Dendritic cell treated with granulocyte-macrophage colony-stimulating factor and Interleukin-4, amounts not matched to agents 40 ng/mL and 50 ng/mL, for 4 days (primary cell): ENCODE measurements at regions not wholly inside any gene's neighbourhood (a gene's known extent, or its start where the extent isn't known, plus 50 kb on each side); places are given as distances from the start of the nearest gene placed in this dataset.
"Not testable (repeated sequence)": the region's sequence is repeated elsewhere in the genome, so short reads cannot be mapped to it uniquely, and the experiment has no call there.

Source experiments
- H3K27ac Mint-ChIP-seq: one replicate; pipeline ENCODE4 v1.8.0; 2022; ENCODE audit warnings: mild to moderate bottlenecking, mixed read lengths
- H3K27me3 Mint-ChIP-seq: one replicate; pipeline ENCODE4 v1.8.0; 2022; ENCODE audit warnings: mild to moderate bottlenecking, mixed read lengths
- H3K36me3 Mint-ChIP-seq: one replicate; pipeline ENCODE4 v1.8.0; 2022; ENCODE audit warnings: low read depth, mixed read lengths
- H3K4me1 Mint-ChIP-seq: one replicate; pipeline ENCODE4 v1.8.0; 2022; ENCODE audit warnings: low read depth, mixed read lengths
- H3K4me3 Mint-ChIP-seq: one replicate; pipeline ENCODE4 v1.8.0; 2022; ENCODE audit warnings: mild to moderate bottlenecking, moderate library complexity, mixed read lengths
- H3K9me3 Mint-ChIP-seq: one replicate; pipeline ENCODE4 v1.8.0; 2022; ENCODE audit warnings: mixed read lengths
- intact Hi-C: fragments of 100-400 bp; cut with micrococcal nuclease; formaldehyde crosslinking; loops from one replicate; pipeline ENCODE4 v1.15.0; 2022

GRCh38 chr2:82340578-82341053 lies 2036.1 kb upstream of the LRRTM1 start:
- intact Hi-C loops: no loop called here
- H3K4me3 Mint-ChIP-seq: no peak overlapping the region
- no peaks in the 10 kb centered on the region for H3K9me3 Mint-ChIP-seq
- H3K27ac Mint-ChIP-seq: no peak overlapping the region
- no peaks in the 10 kb centered on the region for H3K27me3 Mint-ChIP-seq
- H3K36me3 Mint-ChIP-seq: no peaks in the 10 kb centered on the region
- no peaks in the 10 kb centered on the region for H3K4me1 Mint-ChIP-seq

DNA sequence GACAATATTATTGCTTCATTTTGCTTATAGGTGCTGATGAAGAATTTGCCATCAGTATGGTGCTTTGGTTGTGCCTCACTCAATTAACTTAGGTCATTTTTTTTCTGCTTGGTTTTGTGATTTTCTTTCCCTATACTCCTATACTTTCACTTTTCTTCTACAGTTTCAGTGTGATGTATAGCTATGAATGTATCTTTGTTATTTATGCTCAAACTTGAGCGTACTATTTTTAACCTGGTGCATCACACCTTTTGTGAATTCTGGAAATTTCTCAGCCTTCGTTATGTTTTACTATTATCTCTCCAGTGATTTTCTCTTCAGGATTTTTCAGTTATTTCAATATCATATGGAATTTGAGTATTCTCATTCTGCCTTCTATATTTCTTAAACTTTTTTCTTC lies 2035.3 kb upstream of the LRRTM1 start:
- Mint-ChIP-seq H3K4me3 (no peak overlapping the region), H3K27me3 (no peaks in the 10 kb centered on the region), H3K36me3 (no peaks in the 10 kb centered on the region), H3K27ac (no peak overlapping the region), H3K9me3 (no peaks in the 10 kb centered on the region), H3K4me1 (no peaks in the 10 kb centered on the region)
- intact Hi-C loops: no loop called here

- H3K4me3 Mint-ChIP-seq: no peak overlapping the region
- H3K9me3 Mint-ChIP-seq: no peaks in the 10 kb centered on the region
- no peaks in the 10 kb centered on the region for H3K36me3 Mint-ChIP-seq
- intact Hi-C loops: no loop called here
- H3K4me1 Mint-ChIP-seq: no peaks in the 10 kb centered on the region
- no peaks in the 10 kb centered on the region for H3K27me3 Mint-ChIP-seq
- no peak overlapping the region for H3K27ac Mint-ChIP-seq
Observed at GRCh38 chr2:82333697-82334096, 2029.1 kb upstream of the LRRTM1 start.

DNA sequence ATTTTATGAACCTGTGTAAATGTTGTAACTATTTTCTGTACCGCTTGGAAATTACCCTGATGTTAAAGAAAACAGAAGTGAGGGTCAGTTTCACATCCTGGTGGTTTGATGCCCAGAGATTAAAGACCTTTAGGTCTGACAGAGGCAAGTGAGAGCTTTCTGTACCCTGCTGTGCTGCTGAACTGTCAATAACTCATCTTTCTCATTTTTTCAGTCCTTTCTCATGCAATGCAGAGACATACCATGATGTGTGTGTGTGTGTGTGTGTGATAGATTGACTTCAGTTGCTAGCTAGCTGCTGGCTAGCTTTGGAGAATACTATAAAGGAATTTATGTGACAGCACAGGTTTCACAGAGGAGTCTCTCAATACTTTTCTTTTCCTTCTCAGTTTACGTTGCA lies 2025.6 kb upstream of the LRRTM1 start:
- Mint-ChIP-seq H3K36me3 (no peaks in the 10 kb centered on the region), H3K4me1 (no peaks in the 10 kb centered on the region), H3K27ac (no peak overlapping the region), H3K27me3 (no peaks in the 10 kb centered on the region), H3K4me3 (no peak overlapping the region), H3K9me3 (peaks cover 17% of the 10 kb centered on the region)
- intact Hi-C loops: no loop called here

DNA sequence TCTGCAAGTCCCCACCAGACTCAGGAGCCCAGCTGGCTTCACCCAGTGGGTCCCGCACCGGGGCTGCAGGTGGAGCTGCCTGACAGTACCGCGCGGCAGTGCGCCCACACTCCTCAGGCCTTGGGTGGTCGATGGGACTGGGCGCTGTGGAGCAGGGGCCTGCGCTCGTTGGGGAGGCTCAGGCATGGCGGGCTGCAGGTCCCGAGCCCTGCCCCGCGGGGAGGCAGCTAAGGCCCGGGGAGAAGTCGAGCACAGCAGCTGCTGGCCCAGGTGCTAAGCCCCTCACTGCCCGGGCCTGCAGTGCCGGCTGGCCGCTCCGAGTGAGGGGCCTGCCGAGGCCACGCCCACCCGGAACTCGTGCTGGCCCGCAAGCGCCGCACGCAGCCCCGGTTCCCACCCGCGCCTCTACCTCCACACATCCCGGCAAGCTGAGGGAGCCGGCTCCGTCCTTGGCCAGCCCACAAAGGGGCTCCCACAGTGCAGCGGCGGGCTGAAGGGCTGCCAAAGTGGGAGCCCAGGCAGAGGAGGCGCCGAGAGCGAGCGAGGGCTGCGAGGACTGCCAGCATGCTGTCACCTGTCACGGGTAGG lies 2021.7 kb upstream of the LRRTM1 start:
- H3K4me3 Mint-ChIP-seq, intact Hi-C loops, H3K27ac Mint-ChIP-seq, H3K36me3 Mint-ChIP-seq, H3K4me1 Mint-ChIP-seq, H3K27me3 Mint-ChIP-seq: not testable (repeated sequence)
- peaks cover 26% of the 10 kb centered on the region for H3K9me3 Mint-ChIP-seq

DNA sequence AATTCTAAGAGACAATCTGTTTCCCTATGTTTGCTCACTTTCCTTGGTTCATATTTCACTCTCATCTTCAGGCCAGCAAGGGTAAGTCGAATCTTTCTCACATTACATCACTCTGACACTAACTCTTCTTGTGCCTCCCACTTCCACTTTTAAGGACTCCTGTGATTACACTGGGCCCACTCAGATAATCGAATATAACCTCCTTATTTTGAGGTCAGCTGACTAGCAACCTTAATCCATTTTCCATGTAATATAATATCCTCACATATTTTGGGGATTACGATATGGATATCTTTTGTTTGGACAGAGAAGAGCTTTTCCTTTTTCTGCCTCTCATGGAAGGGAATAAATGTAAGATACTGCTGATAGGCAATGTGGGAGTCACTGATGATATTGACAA lies 2015.7 kb upstream of the LRRTM1 start:
- no peak overlapping the region for H3K4me3 Mint-ChIP-seq
- intact Hi-C loops: no loop called here
- no peaks in the 10 kb centered on the region for H3K4me1 Mint-ChIP-seq
- H3K27ac Mint-ChIP-seq: no peak overlapping the region
- no peaks in the 10 kb centered on the region for H3K36me3 Mint-ChIP-seq
- H3K9me3 Mint-ChIP-seq: peaks cover 11% of the 10 kb centered on the region
- no peaks in the 10 kb centered on the region for H3K27me3 Mint-ChIP-seq

DNA sequence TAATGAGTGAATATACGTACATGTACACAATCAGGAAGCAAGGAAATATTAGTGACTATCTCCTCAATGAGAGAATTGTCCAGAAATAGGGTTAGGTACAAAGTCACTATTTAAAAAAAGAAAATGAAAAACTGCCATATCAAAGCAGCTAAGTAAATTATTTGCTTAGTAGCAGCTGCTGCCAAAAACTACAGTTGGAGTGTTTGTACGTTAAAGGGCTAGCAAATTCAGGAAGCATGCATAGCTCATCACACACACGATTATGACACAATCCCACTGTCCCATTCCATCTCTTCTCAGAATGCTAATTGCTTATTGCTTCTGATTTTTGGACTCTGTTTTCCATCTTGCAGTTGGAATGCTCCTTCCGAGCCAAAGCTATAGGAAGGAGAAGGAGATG lies 2012.5 kb upstream of the LRRTM1 start:
- Mint-ChIP-seq H3K36me3 (no peaks in the 10 kb centered on the region), H3K27me3 (no peaks in the 10 kb centered on the region), H3K9me3 (no peaks in the 10 kb centered on the region), H3K4me3 (no peak overlapping the region), H3K27ac (no peak overlapping the region), H3K4me1 (no peaks in the 10 kb centered on the region)
- intact Hi-C loops: no loop called here

- intact Hi-C loops: no loop called here
- Mint-ChIP-seq H3K27me3 (no peaks in the 10 kb centered on the region), H3K27ac (no peak overlapping the region), H3K4me3 (no peak overlapping the region), H3K9me3 (no peaks in the 10 kb centered on the region), H3K4me1 (no peaks in the 10 kb centered on the region), H3K36me3 (no peaks in the 10 kb centered on the region)
Observed at GRCh38 chr2:82316586-82316985, 2012.0 kb upstream of the LRRTM1 start.

- intact Hi-C loops: no loop called here
- no peak overlapping the region for H3K27ac Mint-ChIP-seq
- H3K4me3 Mint-ChIP-seq: no peak overlapping the region
- H3K27me3 Mint-ChIP-seq: no peaks in the 10 kb centered on the region
- no peaks in the 10 kb centered on the region for H3K36me3 Mint-ChIP-seq
- H3K9me3 Mint-ChIP-seq: no peaks in the 10 kb centered on the region
- H3K4me1 Mint-ChIP-seq: no peaks in the 10 kb centered on the region
Observed at GRCh38 chr2:82314836-82315472, 2010.4 kb upstream of the LRRTM1 start.

- H3K27ac Mint-ChIP-seq: no peak overlapping the region
- no peaks in the 10 kb centered on the region for H3K4me1 Mint-ChIP-seq
- no peaks in the 10 kb centered on the region for H3K36me3 Mint-ChIP-seq
- H3K27me3 Mint-ChIP-seq: no peaks in the 10 kb centered on the region
- intact Hi-C loops: no loop called here
- no peaks in the 10 kb centered on the region for H3K9me3 Mint-ChIP-seq
- no peak overlapping the region for H3K4me3 Mint-ChIP-seq
Observed at GRCh38 chr2:82307511-82307910, 2003.0 kb upstream of the LRRTM1 start.

DNA sequence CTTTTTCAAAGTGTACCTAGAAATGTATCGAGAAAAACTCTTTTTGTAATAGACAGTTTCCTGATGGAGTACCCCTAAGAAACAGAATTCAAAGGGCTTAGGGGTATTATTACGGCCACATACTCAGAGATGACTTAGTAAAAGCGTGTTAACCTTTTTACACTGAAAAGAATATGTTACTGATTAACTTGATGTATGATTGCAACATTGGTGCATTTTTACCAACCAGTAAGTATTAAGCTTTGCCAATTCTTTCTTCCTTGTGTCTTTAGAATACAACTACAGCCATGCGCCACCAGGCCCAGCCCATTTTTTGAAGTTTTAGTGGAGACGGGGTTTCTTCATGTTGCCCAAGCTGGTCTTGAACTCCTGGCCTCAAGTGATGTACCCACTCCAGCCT lies 1997.0 kb upstream of the LRRTM1 start:
- Mint-ChIP-seq H3K36me3 (no peaks in the 10 kb centered on the region), H3K27ac (no peak overlapping the region), H3K27me3 (no peaks in the 10 kb centered on the region), H3K9me3 (no peaks in the 10 kb centered on the region), H3K4me3 (no peak overlapping the region), H3K4me1 (no peaks in the 10 kb centered on the region)
- intact Hi-C loops: no loop called here

DNA sequence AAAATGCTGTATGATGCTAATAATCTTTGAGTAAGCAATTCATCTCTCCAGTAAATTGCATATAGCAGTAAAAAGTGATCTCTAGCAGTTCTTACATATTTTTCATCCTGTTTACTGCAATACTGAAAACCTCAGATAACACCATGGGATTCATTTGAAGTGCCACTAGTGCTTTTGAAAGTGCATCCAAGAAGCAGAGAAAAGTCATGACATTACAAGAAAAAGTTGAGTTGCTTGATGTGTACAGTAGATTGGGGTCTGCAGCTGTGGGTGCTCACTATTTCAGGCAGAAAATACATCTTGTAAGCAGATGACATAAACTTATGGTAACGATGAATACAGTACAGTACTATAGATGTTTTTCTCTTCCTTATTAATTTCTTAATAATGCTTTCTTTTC lies 1984.9 kb upstream of the LRRTM1 start:
- Mint-ChIP-seq H3K27ac (no peak overlapping the region), H3K27me3 (no peaks in the 10 kb centered on the region), H3K9me3 (peaks cover 10% of the 10 kb centered on the region), H3K36me3 (no peaks in the 10 kb centered on the region), H3K4me3 (no peak overlapping the region), H3K4me1 (no peaks in the 10 kb centered on the region)
- intact Hi-C loops: no loop called here

GRCh38 chr2:82283075-82283474 lies 1978.5 kb upstream of the LRRTM1 start:
- Mint-ChIP-seq H3K27ac (no peak overlapping the region), H3K9me3 (peaks cover 12% of the 10 kb centered on the region), H3K36me3 (no peaks in the 10 kb centered on the region), H3K4me1 (no peaks in the 10 kb centered on the region), H3K4me3 (no peak overlapping the region), H3K27me3 (no peaks in the 10 kb centered on the region)
- intact Hi-C loops: no loop called here

GRCh38 chr2:82282111-82282882 lies 1977.7 kb upstream of the LRRTM1 start:
- Mint-ChIP-seq H3K4me3 (no peak overlapping the region), H3K4me1 (no peaks in the 10 kb centered on the region), H3K27me3 (no peaks in the 10 kb centered on the region), H3K36me3 (no peaks in the 10 kb centered on the region), H3K9me3 (peaks cover 19% of the 10 kb centered on the region), H3K27ac (no peak overlapping the region)
- intact Hi-C loops: no loop called here
